CD4-positive, alpha-beta T cell (primary cell): ENCODE measurements at regions not wholly inside any gene's neighbourhood (a gene's known extent, or its start where the extent isn't known, plus 50 kb on each side); places are given as distances from the start of the nearest gene placed in this dataset.

Experiments
- ATAC-seq: fragments of 200-7000 bp; cut with Tn5 transposase; one replicate; pipeline ENCODE4 v1.10.0; 2022; ENCODE audit warnings: mild to moderate bottlenecking; ENCODE audit not compliant: poor library complexity
- CTCF ChIA-PET: fragments of 350-600 bp; sonication (Branson Sonifier 250); formaldehyde crosslinking; loops from one replicate; lab custom pipeline; 2021; ENCODE audit warnings: antibody characterized with exemption, inconsistent platforms; lab: Charles Lee
- POLR2A ChIA-PET: fragments of 350-600 bp; sonication (Branson Sonifier 250); formaldehyde crosslinking; loops from one replicate; lab custom pipeline; 2021; ENCODE audit warnings: antibody characterized with exemption, inconsistent platforms; lab: Charles Lee
- DNase-seq, 14 experiments: peaks; one replicate each; pipeline ENCODE4 v3.0.0-alpha.2; 2013 to 2020; ENCODE audit warnings: mixed read lengths in 2 of 14
- H3K27ac ChIP-seq, 2 donors: one replicate each; pipeline versions ENCODE4 v1.5.1 to v1.7.0; 2013; ENCODE audit warnings: low read length in 2 of 2, low read depth in 1 of 2, mild to moderate bottlenecking in 1 of 2
- H3K27me3 ChIP-seq, 2 experiments: 1 replicate in 1 of 2; 2 replicates in 1 of 2; pipeline versions ENCODE4 v1.6.1 to v1.7.0; 2013; ENCODE audit warnings: low read length in 2 of 2, control low read depth in 1 of 2, mild to moderate bottlenecking in 1 of 2, moderate library complexity in 1 of 2; ENCODE audit not compliant: insufficient read depth in 2 of 2, control insufficient read depth in 1 of 2
- H3K36me3 ChIP-seq: one replicate; pipeline ENCODE4 v1.6.1; 2013; ENCODE audit warnings: low read length, control low read depth; ENCODE audit not compliant: insufficient read depth
- H3K4me1 ChIP-seq: one replicate; pipeline ENCODE4 v1.6.1; 2013; ENCODE audit warnings: low read length, control low read depth; ENCODE audit not compliant: insufficient read depth
- H3K4me3 ChIP-seq: one replicate; pipeline ENCODE4 v1.5.1; 2013; ENCODE audit warnings: mild to moderate bottlenecking, low read length, moderate library complexity
- H3K9me3 ChIP-seq, 2 experiments: 1 replicate in 1 of 2; 2 replicates in 1 of 2; pipeline versions ENCODE4 v1.6.1 to v1.7.0; 2013; ENCODE audit warnings: low read length in 2 of 2, mild to moderate bottlenecking in 2 of 2, control low read depth in 1 of 2, moderate library complexity in 1 of 2; ENCODE audit not compliant: control insufficient read depth in 1 of 2, insufficient read depth in 1 of 2
- H3K27ac Mint-ChIP-seq: one replicate; pipeline ENCODE4 v1.8.0; 2020; ENCODE audit warnings: mixed read lengths
- H3K27me3 Mint-ChIP-seq: one replicate; pipeline ENCODE4 v1.8.0; 2021; ENCODE audit warnings: mixed read lengths
- H3K36me3 Mint-ChIP-seq: one replicate; pipeline ENCODE4 v1.8.0; 2021; ENCODE audit warnings: low read depth, mixed read lengths
- H3K4me1 Mint-ChIP-seq: one replicate; pipeline ENCODE4 v1.8.0; 2021; ENCODE audit warnings: low read depth, mixed read lengths
- H3K4me3 Mint-ChIP-seq: one replicate; pipeline ENCODE4 v1.8.0; 2020; ENCODE audit warnings: mild to moderate bottlenecking, mixed read lengths
- H3K9me3 Mint-ChIP-seq: one replicate; pipeline ENCODE4 v1.8.0; 2020; ENCODE audit warnings: mixed read lengths
- CTCF ChIP-seq: fragments of 200-600 bp; IDR thresholded peaks from one replicate; pipeline ENCODE4 v1.8.0; 2022; ENCODE audit warnings: antibody characterized with exemption, mild to moderate bottlenecking
- intact Hi-C, 2 experiments: fragments of 100-400 bp; cut with DNase I in 1 of 2; cut with micrococcal nuclease in 1 of 2; formaldehyde crosslinking; loops; one replicate each; pipeline versions ENCODE4 v1.15.1 to v1.9.0; 2023 to 2025; cut with DNase I, micrococcal nuclease

- Histone ChIP-seq H3K9me3 (no peaks in the 10 kb centered on the region), H3K27ac (no peak overlapping the region), H3K4me3 (no peak overlapping the region), H3K36me3 (no peaks in the 10 kb centered on the region), H3K4me1 (no peaks in the 10 kb centered on the region), H3K27me3 (no peaks in the 10 kb centered on the region)
- Mint-ChIP-seq H3K36me3 (no peaks in the 10 kb centered on the region), H3K27ac (no peak overlapping the region), H3K4me3 (no peak overlapping the region), H3K27me3 (no peaks in the 10 kb centered on the region), H3K9me3 (peaks cover 1% of the 10 kb centered on the region), H3K4me1 (no peaks in the 10 kb centered on the region)
- DNase-seq (no peak), ATAC-seq (no peak)
- ChIA-PET CTCF (no interaction called here), POLR2A (no interaction called here)
- intact Hi-C loops: no loop called here
- TF ChIP-seq CTCF: no peak
These were observed 387.6 kb upstream of the SPRED2 start for GRCh38 chr2:65819963-65820362.

GRCh38 chr2:65818873-65819451, 386.6 kb upstream of the SPRED2 start:
- no peaks in the 10 kb centered on the region for H3K36me3 Mint-ChIP-seq
- TF ChIP-seq CTCF: no peak
- Histone ChIP-seq H3K36me3 (no peaks in the 10 kb centered on the region), H3K27me3 (no peaks in the 10 kb centered on the region), H3K27ac (no peak overlapping the region), H3K4me3 (no peak overlapping the region), H3K9me3 (no peaks in the 10 kb centered on the region), H3K4me1 (no peaks in the 10 kb centered on the region)
- no peaks in the 10 kb centered on the region for H3K4me1 Mint-ChIP-seq
- ChIA-PET POLR2A (no interaction called here), CTCF (no interaction called here)
- ATAC-seq: no peak
- no peak for DNase-seq
- H3K4me3 Mint-ChIP-seq: no peak overlapping the region
- H3K9me3 Mint-ChIP-seq: peaks cover 1% of the 10 kb centered on the region
- H3K27me3 Mint-ChIP-seq: no peaks in the 10 kb centered on the region
- no peak overlapping the region for H3K27ac Mint-ChIP-seq
- intact Hi-C loops: no loop called here

GRCh38 chr2:65813631-65814173, 381.3 kb upstream of the SPRED2 start:
- Mint-ChIP-seq H3K9me3 (peaks cover 5% of the 10 kb centered on the region), H3K4me1 (no peaks in the 10 kb centered on the region), H3K36me3 (no peaks in the 10 kb centered on the region), H3K27ac (no peak overlapping the region), H3K4me3 (no peak overlapping the region), H3K27me3 (no peaks in the 10 kb centered on the region)
- ChIA-PET POLR2A (no interaction called here), CTCF (no interaction called here)
- Histone ChIP-seq H3K36me3 (no peaks in the 10 kb centered on the region), H3K4me3 (no peak overlapping the region), H3K27ac (no peak overlapping the region), H3K4me1 (no peaks in the 10 kb centered on the region), H3K9me3 (no peaks in the 10 kb centered on the region), H3K27me3 (no peaks in the 10 kb centered on the region)
- intact Hi-C loops: no loop called here
- no peak for TF ChIP-seq CTCF
- DNase-seq (no peak), ATAC-seq (no peak)
